LNCaP clone FGC (cell line): ENCODE measurements at regions not wholly inside any gene's neighbourhood (a gene's known extent, or its start where the extent isn't known, plus 50 kb on each side); places are given as distances from the start of the nearest gene placed in this dataset.

Experiments
- DNase-seq: peaks from one replicate; pipeline ENCODE4 v3.0.0-alpha.2; 2011; ENCODE audit warnings: low read depth
- H3K4me3 ChIP-seq: 2 replicates; pipeline ENCODE4 v1.5.1; 2011; ENCODE audit warnings: mild to moderate bottlenecking, low read depth, low read length, control low read depth
- CTCF ChIP-seq: IDR thresholded peaks from 2 replicates; pipeline ENCODE4 v1.5.1; 2012; ENCODE audit warnings: mild to moderate bottlenecking; ENCODE audit not compliant: control insufficient read depth, insufficient read depth; ENCODE audit errors: extremely low read depth

- TF ChIP-seq CTCF = no peak
- no peak for DNase-seq
- no peak overlapping the region for H3K4me3 ChIP-seq
Observed at GRCh38 chr10:108861181-108861754, 1062.0 kb downstream of the XPNPEP1 start.

GRCh38 chr10:108852211-108852610 is 1071.1 kb downstream of the XPNPEP1 start:
- DNase-seq = no peak
- no peak overlapping the region for H3K4me3 ChIP-seq
- no peak for TF ChIP-seq CTCF

- no peak for TF ChIP-seq CTCF
- no peak overlapping the region for H3K4me3 ChIP-seq
- no peak for DNase-seq
Observed at GRCh38 chr10:108850138-108850854, 1073.0 kb downstream of the XPNPEP1 start.

DNA sequence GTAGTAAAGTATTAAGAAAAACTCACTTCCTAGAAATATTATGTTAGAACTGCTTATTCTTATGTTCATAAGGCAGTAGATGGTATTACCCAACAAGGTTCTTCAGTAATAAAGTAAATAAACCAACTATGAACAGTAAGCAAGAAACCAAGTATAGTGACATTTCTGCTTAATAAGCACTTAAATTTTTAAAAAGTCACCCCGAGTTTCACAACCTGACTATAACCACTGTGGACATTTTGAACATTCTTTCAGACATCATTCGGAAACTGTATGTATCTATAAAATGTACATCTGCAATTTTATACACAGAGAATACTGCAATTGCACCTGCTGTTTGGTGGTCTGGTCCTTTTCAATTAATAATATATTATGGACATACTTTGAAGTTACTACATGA is 1073.6 kb downstream of the XPNPEP1 start:
- TF ChIP-seq CTCF = no peak
- no peak for DNase-seq
- H3K4me3 ChIP-seq = no peak overlapping the region

DNA sequence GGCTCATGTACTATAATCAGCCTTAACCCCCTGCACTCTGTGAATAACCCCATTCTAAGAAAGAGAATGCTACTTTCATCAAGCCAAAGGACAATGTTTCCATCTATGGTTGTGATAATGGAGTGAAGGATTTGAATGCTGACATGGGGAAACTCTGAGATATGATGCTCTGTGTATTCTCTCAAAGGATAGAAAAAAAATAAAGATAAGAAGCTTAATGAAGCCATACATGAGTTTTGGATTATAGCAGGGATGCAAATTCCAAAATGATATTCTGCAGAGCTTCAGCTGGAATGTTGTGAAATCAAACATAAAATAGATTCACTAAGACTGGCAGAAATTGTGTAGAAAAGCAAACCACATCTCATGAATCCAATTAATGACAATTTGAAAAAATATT is 1074.1 kb downstream of the XPNPEP1 start:
- TF ChIP-seq CTCF = no peak
- no peak for DNase-seq
- H3K4me3 ChIP-seq = no peak overlapping the region

DNA sequence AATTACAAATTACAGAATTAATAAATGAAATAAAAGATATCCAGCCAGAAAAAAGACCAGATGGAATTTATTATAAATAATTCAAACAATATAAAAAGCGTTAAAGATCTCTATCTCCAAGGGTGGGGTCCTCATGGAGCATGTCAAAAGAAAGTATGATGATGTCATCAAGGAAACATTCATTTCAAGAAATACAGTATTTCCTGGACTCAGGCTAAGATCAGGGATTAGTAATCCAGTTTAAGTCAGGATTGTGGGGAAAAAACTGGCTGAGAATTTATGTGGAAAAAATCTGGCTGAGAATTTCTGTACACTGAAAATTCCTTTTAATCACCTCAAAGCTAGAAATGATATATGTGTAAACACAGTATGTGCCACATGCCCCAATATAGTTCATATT is 1075.3 kb downstream of the XPNPEP1 start:
- H3K4me3 ChIP-seq = no peak overlapping the region
- no peak for TF ChIP-seq CTCF
- no peak for DNase-seq

- H3K4me3 ChIP-seq = no peak overlapping the region
- no peak for DNase-seq
- no peak for TF ChIP-seq CTCF
Observed at GRCh38 chr10:108840944-108841343, 1082.4 kb downstream of the XPNPEP1 start.
